Tibial nerve (tissue), 4 donors: ENCODE measurements at regions not wholly inside any gene's neighbourhood (a gene's known extent, or its start where the extent isn't known, plus 50 kb on each side); places are given as distances from the start of the nearest gene placed in this dataset.

Experiments used
- DNase-seq, 2 donors: peaks; one replicate each; pipeline ENCODE4 v3.0.0-alpha.2; 2019; ENCODE audit warnings: low spot score in 2 of 2
- H3K27ac ChIP-seq, 4 donors: fragments of 200-600 bp; sonication (generic) in 3 of 4; one replicate each; pipeline ENCODE4 v1.5.1; 2017 to 2019; ENCODE audit warnings: mild to moderate bottlenecking in 1 of 4
- H3K27me3 ChIP-seq, 2 donors: fragments of 200-600 bp; sonication (generic) in 1 of 2; one replicate each; pipeline versions ENCODE4 v1.5.1 to v1.6.0; 2017 to 2019
- H3K36me3 ChIP-seq, 3 donors: fragments of 200-600 bp; sonication (generic); one replicate each; pipeline ENCODE4 v1.5.1; 2018 to 2019
- H3K4me1 ChIP-seq, 4 donors: fragments of 200-600 bp; sonication (generic) in 3 of 4; one replicate each; pipeline ENCODE4 v1.5.1; 2017 to 2019
- H3K4me3 ChIP-seq, 4 donors: fragments of 200-600 bp; sonication (generic) in 3 of 4; one replicate each; pipeline ENCODE4 v1.5.1; 2017 to 2019; ENCODE audit warnings: mild to moderate bottlenecking in 1 of 4, moderate library complexity in 1 of 4
- H3K9me3 ChIP-seq, 4 donors: fragments of 200-600 bp; sonication (generic) in 3 of 4; one replicate each; pipeline ENCODE4 v1.5.1; 2017 to 2019
- CTCF ChIP-seq, 5 experiments: fragments of 200-600 bp in 3 of 5; fragments of 450-650 bp in 2 of 5; sonication (generic) in 3 of 5; IDR thresholded peaks; one replicate each; pipeline ENCODE4 v1.5.1; 2016 to 2019; ENCODE audit warnings: antibody characterized with exemption in 5 of 5, mild to moderate bottlenecking in 3 of 5, moderate library complexity in 2 of 5
- EP300 ChIP-seq, 2 donors: sonication (generic); formaldehyde crosslinking; IDR thresholded peaks; one replicate each; pipeline ENCODE4 v1.6.1; 2017; ENCODE audit warnings: antibody characterized with exemption in 2 of 2, mild to moderate bottlenecking in 1 of 2
- POLR2A ChIP-seq, 2 donors: fragments of 450-650 bp; IDR thresholded peaks; one replicate each; pipeline ENCODE4 v1.6.1; 2017; ENCODE audit warnings: antibody characterized with exemption in 2 of 2, mild to moderate bottlenecking in 2 of 2, moderate library complexity in 2 of 2
- WGBS, 2 donors: methylation state at CpG; one replicate each; pipeline ENCODE4 v1.1.5; 2018; 5-methylcytosine and 5-hydroxymethylcytosine counted together

GRCh38 chr1:218139761-218140160, 145.3 kb upstream of the RRP15 start:
- Histone ChIP-seq H3K4me3 (no peak overlapping the region), H3K36me3 (no peaks in the 10 kb centered on the region), H3K27me3 (no peaks in the 10 kb centered on the region), H3K27ac (no peak overlapping the region), H3K4me1 (no peaks in the 10 kb centered on the region), H3K9me3 (peaks cover 0 to 6% (median 0%) of the 10 kb centered on the region in 4 donors)
- whole genome bisulfite sequencing, 2 donors = 63 to 70% methylated on average over 4 of the region's 4 CpGs
- TF ChIP-seq CTCF (IDR thresholded peaks at IDR 0.05) (no peak), EP300 (IDR thresholded peaks at IDR 0.05) (no peak), POLR2A (IDR thresholded peaks at IDR 0.05) (no peak)
- DNase-seq = no peak

GRCh38 chr1:218156595-218156994, 128.5 kb upstream of the RRP15 start:
- DNase-seq = no peak
- H3K27me3 ChIP-seq = peaks cover 0 to 31% of the 10 kb centered on the region in 2 donors
- 11 to 15% methylated on average over 14 to 15 of the region's 15 CpGs for WGBS, 2 donors
- no peak overlapping the region for H3K4me3 ChIP-seq
- no peaks in the 10 kb centered on the region for H3K9me3 ChIP-seq
- H3K36me3 ChIP-seq = no peaks in the 10 kb centered on the region
- no peak overlapping the region for H3K27ac ChIP-seq
- no peaks in the 10 kb centered on the region for H3K4me1 ChIP-seq
- TF ChIP-seq EP300 (IDR thresholded peaks at IDR 0.05) = no peak
- no peak for TF ChIP-seq CTCF (IDR thresholded peaks at IDR 0.05)
- TF ChIP-seq POLR2A (IDR thresholded peaks at IDR 0.05) = no peak

- TF ChIP-seq EP300 (IDR thresholded peaks at IDR 0.05) (no peak), POLR2A (IDR thresholded peaks at IDR 0.05) (no peak), CTCF (IDR thresholded peaks at IDR 0.05) (no peak)
- no peaks in the 10 kb centered on the region for H3K36me3 ChIP-seq
- peaks cover 0 to 28% (median 9%) of the 10 kb centered on the region in 4 donors for H3K4me1 ChIP-seq
- DNase-seq = no peak
- WGBS, 2 donors = 70 to 73% methylated on average over 7 of the region's 7 CpGs
- no peaks in the 10 kb centered on the region for H3K9me3 ChIP-seq
- peaks cover 0 to 83% of the 10 kb centered on the region in 2 donors for H3K27me3 ChIP-seq
- no peak overlapping the region for H3K4me3 ChIP-seq
- H3K27ac ChIP-seq = no peak overlapping the region
These were observed 121.7 kb upstream of the RRP15 start for GRCh38 chr1:218163371-218163770.

- Histone ChIP-seq H3K36me3 (no peaks in the 10 kb centered on the region), H3K4me3 (peak overlapping the region; percentile 40 to 61 (median 44)), H3K27me3 (peaks cover 0 to 83% of the 10 kb centered on the region in 2 donors), H3K27ac (peak overlapping the region in 1 of 4 donors; percentile 72), H3K9me3 (no peaks in the 10 kb centered on the region), H3K4me1 (peaks cover 0 to 28% (median 9%) of the 10 kb centered on the region in 4 donors)
- TF ChIP-seq CTCF (IDR thresholded peaks at IDR 0.05) (peak in 1 of 5 experiments; percentile 14), EP300 (IDR thresholded peaks at IDR 0.05) (no peak)
- WGBS, 2 donors = 1 to 3% methylated on average over 45 to 58 of the region's 68 CpGs
- no peak for DNase-seq
These were observed 120.8 kb upstream of the RRP15 start for GRCh38 chr1:218164111-218164929.

GRCh38 chr1:218164930-218165700, 120.0 kb upstream of the RRP15 start:
- TF ChIP-seq CTCF (IDR thresholded peaks at IDR 0.05) (peak in 1 of 5 experiments; percentile 0), EP300 (IDR thresholded peaks at IDR 0.05) (no peak), POLR2A (IDR thresholded peaks at IDR 0.05) (no peak)
- peak overlapping the region; percentile 40 to 61 (median 44) for H3K4me3 ChIP-seq
- DNase-seq = no peak
- peak overlapping the region in 2 of 4 donors; percentile 49 to 72 for H3K27ac ChIP-seq
- H3K9me3 ChIP-seq = no peaks in the 10 kb centered on the region
- peaks cover 0 to 78% of the 10 kb centered on the region in 2 donors for H3K27me3 ChIP-seq
- peaks cover 0 to 28% (median 9%) of the 10 kb centered on the region in 4 donors for H3K4me1 ChIP-seq
- H3K36me3 ChIP-seq = no peaks in the 10 kb centered on the region
- 1 to 2% methylated on average over 57 to 70 of the region's 80 CpGs for WGBS, 2 donors
